IMR-90 (cell line): ENCODE measurements at regions not wholly inside any gene's neighbourhood (a gene's known extent, or its start where the extent isn't known, plus 50 kb on each side); places are given as distances from the start of the nearest gene placed in this dataset.

Experiments used
- ATAC-seq: fragments of 200-7000 bp; cut with Tn5 transposase; 2 replicates; pipeline ENCODE4 v1.9.1; 2020; ENCODE audit warnings: low read depth, mild to moderate bottlenecking, moderate library complexity
- BruUV-seq: library from RNA; stranded (reverse); fragments of 400-500 nt; replicated peaks from 2 replicates; lab custom pipeline; 2021; lab: Mats Ljungman, UMichigan
- CTCF ChIA-PET: fragments of 300-600 bp; formaldehyde crosslinking; extraction: SDS; loops from one replicate; lab custom pipeline; 2021; ENCODE audit warnings: antibody characterized with exemption; lab: Yijun Ruan, JAX
- POLR2A ChIA-PET: fragments of 300-600 bp; sonication (Branson Sonifier 250); formaldehyde crosslinking; loops from one replicate; lab custom pipeline; 2022; ENCODE audit warnings: antibody characterized with exemption; ENCODE audit not compliant: unreplicated experiment; lab: Charles Lee
- DNase-seq: peaks from one replicate; pipeline ENCODE4 v3.0.0; 2013
- H2AFZ ChIP-seq: replicated peaks from 2 replicates; pipeline ENCODE3; 2013; ENCODE audit warnings: low read length, mild to moderate bottlenecking; ENCODE audit not compliant: poor library complexity
- H2AK5ac ChIP-seq: 2 replicates; pipeline ENCODE4 v1.6.1; 2013; ENCODE audit warnings: low read depth, low read length, inconsistent platforms
- H2AK9ac ChIP-seq: replicated peaks from 2 replicates; pipeline ENCODE3; 2013; ENCODE audit warnings: mild to moderate bottlenecking, low read depth, low read length, moderate library complexity; ENCODE audit not compliant: poor library complexity
- H2BK120ac ChIP-seq: 2 replicates; pipeline ENCODE4 v1.6.1; 2013; ENCODE audit warnings: low read depth, low read length, inconsistent platforms
- H2BK15ac ChIP-seq: 3 replicates; pipeline ENCODE4 v1.6.1; 2013; ENCODE audit warnings: low read depth, low read length, inconsistent platforms
- H2BK20ac ChIP-seq: 2 replicates; pipeline ENCODE4 v1.6.1; 2013; ENCODE audit warnings: low read depth, mild to moderate bottlenecking, inconsistent platforms, low read length, moderate library complexity
- H2BK5ac ChIP-seq: 2 replicates; pipeline ENCODE4 v1.6.1; 2013; ENCODE audit warnings: mild to moderate bottlenecking, low read depth, low read length, inconsistent platforms; ENCODE audit not compliant: poor library complexity, severe bottlenecking
- H3K14ac ChIP-seq: replicated peaks from 2 replicates; pipeline ENCODE4 v1.6.1; 2013; ENCODE audit warnings: low read depth, low read length, inconsistent platforms
- H3K18ac ChIP-seq: 2 replicates; pipeline ENCODE4 v1.6.1; 2013; ENCODE audit warnings: low read depth, low read length, control low read depth
- H3K23ac ChIP-seq: 2 replicates; pipeline ENCODE4 v1.6.1; 2013; ENCODE audit warnings: low read depth, low read length, inconsistent platforms
- H3K27ac ChIP-seq: 2 replicates; pipeline ENCODE4 v1.5.1; 2013; ENCODE audit warnings: mild to moderate bottlenecking, control low read depth, low read length; ENCODE audit not compliant: insufficient read depth
- H3K27me3 ChIP-seq: 2 replicates; pipeline ENCODE4 v1.6.1; 2013; ENCODE audit warnings: low read length; ENCODE audit not compliant: control insufficient read depth, insufficient read depth
- H3K36me3 ChIP-seq: 2 replicates; pipeline ENCODE4 v1.6.1; 2013; ENCODE audit warnings: low read length, mixed read lengths; ENCODE audit not compliant: control insufficient read depth, insufficient read depth
- H3K4ac ChIP-seq: 2 replicates; pipeline ENCODE4 v1.6.1; 2013; ENCODE audit warnings: low read depth, low read length, inconsistent platforms
- H3K4me1 ChIP-seq: 2 replicates; pipeline ENCODE4 v1.6.1; 2013; ENCODE audit warnings: low read length, mixed read lengths; ENCODE audit not compliant: control insufficient read depth, insufficient read depth
- H3K4me2 ChIP-seq: 2 replicates; pipeline ENCODE4 v1.6.1; 2013; ENCODE audit warnings: low read depth, mild to moderate bottlenecking, control low read depth, low read length, moderate library complexity
- H3K4me3 ChIP-seq: 2 replicates; pipeline ENCODE4 v1.5.1; 2013; ENCODE audit warnings: low read depth, mild to moderate bottlenecking, control low read depth, low read length, moderate library complexity; ENCODE audit not compliant: insufficient read depth
- H3K56ac ChIP-seq: 2 replicates; pipeline ENCODE4 v1.6.1; 2013; ENCODE audit warnings: low read length, inconsistent platforms; ENCODE audit not compliant: insufficient read depth; ENCODE audit errors: extremely low read depth
- H3K79me1 ChIP-seq, 2 experiments: 2 replicates each; pipeline ENCODE4 v1.6.1; 2013; ENCODE audit warnings: low read length in 2 of 2, inconsistent platforms in 1 of 2, low read depth in 1 of 2
- H3K9ac ChIP-seq: 2 replicates; pipeline ENCODE4 v1.6.1; 2013; ENCODE audit warnings: low read depth, low read length, control low read depth
- H3K9me1 ChIP-seq: 2 replicates; pipeline ENCODE4 v1.6.1; 2013; ENCODE audit warnings: low read length, inconsistent platforms; ENCODE audit not compliant: insufficient read depth
- H3K9me3 ChIP-seq: 2 replicates; pipeline ENCODE4 v1.6.1; 2013; ENCODE audit warnings: low read length; ENCODE audit not compliant: control insufficient read depth, insufficient read depth
- H4K20me1 ChIP-seq: 2 replicates; pipeline ENCODE4 v1.6.1; 2013; ENCODE audit warnings: low read length, inconsistent platforms; ENCODE audit not compliant: insufficient read depth
- H4K5ac ChIP-seq: 2 replicates; pipeline ENCODE4 v1.6.1; 2013; ENCODE audit warnings: mild to moderate bottlenecking, low read depth, low read length, control low read depth
- H4K8ac ChIP-seq, 2 experiments: 2 replicates each; pipeline ENCODE4 v1.6.1; 2013; ENCODE audit warnings: low read depth in 2 of 2, low read length in 2 of 2, control low read depth in 1 of 2, inconsistent platforms in 1 of 2
- H4K91ac ChIP-seq: 2 replicates; pipeline ENCODE4 v1.6.1; 2013; ENCODE audit warnings: low read depth, low read length, inconsistent platforms; ENCODE audit not compliant: insufficient read depth
- BHLHE40 ChIP-seq: fragments of 150-350 bp; IDR thresholded peaks from 2 replicates; pipeline ENCODE4 v1.6.1; 2016; ENCODE audit warnings: mild to moderate bottlenecking, low read depth, low read length
- CEBPB ChIP-seq: IDR thresholded peaks from 2 replicates; pipeline ENCODE4 v1.6.1; 2012; ENCODE audit warnings: low read depth, low read length, improper control_type of control experiment
- CTCF ChIP-seq: conservative IDR thresholded peaks from 2 replicates; pipeline ENCODE4 v1.5.1; 2012; ENCODE audit warnings: mild to moderate bottlenecking, low read depth, low read length, improper control_type of control experiment
- FOS ChIP-seq: fragments of 150-350 bp; IDR thresholded peaks from 2 replicates; pipeline ENCODE4 v1.6.1; 2016; ENCODE audit warnings: low read depth, low read length
- MAZ ChIP-seq: IDR thresholded peaks from 2 replicates; pipeline ENCODE4 v1.6.1; 2012; ENCODE audit warnings: low read depth, mild to moderate bottlenecking, low read length, improper control_type of control experiment, moderate library complexity, borderline replicate concordance
- MXI1 ChIP-seq: IDR thresholded peaks from 2 replicates; pipeline ENCODE4 v1.6.1; 2012; ENCODE audit warnings: low read depth, mild to moderate bottlenecking, low read length, moderate library complexity, borderline replicate concordance
- RAD21 ChIP-seq: IDR thresholded peaks from 2 replicates; pipeline ENCODE4 v1.6.1; 2012; ENCODE audit warnings: low read length, improper control_type of control experiment
- RCOR1 ChIP-seq: IDR thresholded peaks from 2 replicates; pipeline ENCODE4 v1.6.1; 2012; ENCODE audit warnings: mild to moderate bottlenecking, low read length, improper control_type of control experiment; ENCODE audit not compliant: insufficient replicate concordance
- RFX5 ChIP-seq: IDR thresholded peaks from 2 replicates; pipeline ENCODE4 v1.8.0; 2012; ENCODE audit warnings: low read depth, mild to moderate bottlenecking, low read length, moderate library complexity
- SMC3 ChIP-seq: fragments of 150-350 bp; IDR thresholded peaks from 2 replicates; pipeline ENCODE4 v1.6.1; 2016; ENCODE audit warnings: low read depth, mild to moderate bottlenecking, antibody characterized with exemption, low read length, moderate library complexity
- WGBS, 2 experiments: methylation state at CpG; one replicate each; pipeline versions ENCODE4 v1.1.5 to v1.1.7; 2013; ENCODE audit warnings: missing lambda C conversion rate in 2 of 2; ENCODE audit not compliant: insufficient read length in 1 of 2; ENCODE audit errors: extremely low coverage in 2 of 2; 5-methylcytosine and 5-hydroxymethylcytosine counted together
- dilution Hi-C: fragments of 300-500 bp; cut with HindIII; formaldehyde crosslinking; loops from one replicate; pipeline ENCODE4 v1.14.3; 2018; ENCODE audit warnings: low sequenced_read_pairs; ENCODE audit not compliant: unreplicated experiment
- in situ Hi-C: fragments of 300-500 bp; cut with MboI; formaldehyde crosslinking; loops from 3 replicates; pipeline ENCODE4 v1.14.3; 2019; ENCODE audit warnings: low sequenced_read_pairs, inconsistent platforms, mixed read lengths
- intact Hi-C: fragments of 100-400 bp; cut with micrococcal nuclease; formaldehyde crosslinking; loops from 2 replicates; pipeline ENCODE4 v1.10.0; 2022
- TF ChIP-seq, protein P1 (sequence below): fragments of 150-350 bp; IDR thresholded peaks from 2 replicates; pipeline ENCODE4 v1.6.1; 2017; ENCODE audit warnings: mild to moderate bottlenecking, antibody characterized with exemption, low read length, low read depth

DNA sequence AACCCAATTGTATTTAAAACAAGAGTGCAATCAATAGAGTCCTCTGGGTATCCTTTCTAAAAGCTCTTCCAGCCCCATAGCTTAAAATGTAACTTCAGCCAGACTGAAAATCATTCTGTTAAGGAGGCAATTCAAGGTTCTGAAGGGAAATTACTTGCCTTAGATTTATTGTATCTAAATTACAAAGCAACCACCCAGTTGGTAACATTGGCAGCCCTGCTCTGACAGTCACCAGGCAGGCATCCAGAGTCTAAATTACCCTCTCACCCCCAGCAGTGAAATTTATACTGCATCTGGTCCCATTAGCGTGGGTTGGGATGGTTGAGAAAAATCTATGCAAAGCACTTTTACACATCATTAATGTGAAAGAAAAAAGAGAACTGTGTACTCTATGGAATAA lies 514.7 kb downstream of the MTRR start:
- no CpG with 5 or more reads among the region's 1 CpG for WGBS, 2 experiments
- DNase-seq = no peak

More for the DNA sequence above, 514.7 kb downstream of the MTRR start:
- no peak overlapping the region for H4K8ac ChIP-seq
- no peak overlapping the region for H3K4me3 ChIP-seq
- H3K4me2 ChIP-seq = no peak overlapping the region
- H3K23ac ChIP-seq = no peak overlapping the region
- no peak overlapping the region for H2BK20ac ChIP-seq
- no peak for TF ChIP-seq RAD21
- no peak for TF ChIP-seq RFX5
- TF ChIP-seq BHLHE40 = no peak
- no peak for TF ChIP-seq MXI1
- TF ChIP-seq FOS = no peak
- TF ChIP-seq RCOR1 = no peak
- TF ChIP-seq, protein P1, sequence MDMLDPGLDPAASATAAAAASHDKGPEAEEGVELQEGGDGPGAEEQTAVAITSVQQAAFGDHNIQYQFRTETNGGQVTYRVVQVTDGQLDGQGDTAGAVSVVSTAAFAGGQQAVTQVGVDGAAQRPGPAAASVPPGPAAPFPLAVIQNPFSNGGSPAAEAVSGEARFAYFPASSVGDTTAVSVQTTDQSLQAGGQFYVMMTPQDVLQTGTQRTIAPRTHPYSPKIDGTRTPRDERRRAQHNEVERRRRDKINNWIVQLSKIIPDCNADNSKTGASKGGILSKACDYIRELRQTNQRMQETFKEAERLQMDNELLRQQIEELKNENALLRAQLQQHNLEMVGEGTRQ = no peak
- TF ChIP-seq CEBPB = no peak
- TF ChIP-seq CTCF = no peak
- TF ChIP-seq SMC3 = no peak
- no peak for TF ChIP-seq MAZ
- no peaks in the 10 kb centered on the region for H3K9me3 ChIP-seq
- H3K4ac ChIP-seq = no peak overlapping the region
- BruUV-seq = no TSS peak
- no peaks in the 10 kb centered on the region for H3K27me3 ChIP-seq
- CTCF ChIA-PET = no interaction called here
- no peak for ATAC-seq
- H3K56ac ChIP-seq = no peak overlapping the region
- no peak overlapping the region for H3K18ac ChIP-seq
- H3K36me3 ChIP-seq = no peaks in the 10 kb centered on the region
- no peaks in the 10 kb centered on the region for H3K9me1 ChIP-seq
- no peak overlapping the region for H4K5ac ChIP-seq
- H2BK15ac ChIP-seq = no peak overlapping the region
- H2AFZ ChIP-seq = no peak overlapping the region
- no peaks in the 10 kb centered on the region for H4K20me1 ChIP-seq
- no peak overlapping the region for H2AK5ac ChIP-seq
- H3K79me1 ChIP-seq = no peaks in the 10 kb centered on the region
- H4K91ac ChIP-seq = no peak overlapping the region
- intact Hi-C loops (no loop called here), dilution Hi-C loops (no loop called here), in situ Hi-C loops (no loop called here)
- no peak overlapping the region for H3K14ac ChIP-seq
- POLR2A ChIA-PET = no interaction called here
- no peak overlapping the region for H3K9ac ChIP-seq
- H2BK5ac ChIP-seq = no peak overlapping the region
- H2AK9ac ChIP-seq = no peak overlapping the region
- no peaks in the 10 kb centered on the region for H3K4me1 ChIP-seq
- H3K27ac ChIP-seq = no peak overlapping the region
- no peak overlapping the region for H2BK120ac ChIP-seq
